K562 (cell line): ENCODE measurements at regions not wholly inside any gene's neighbourhood (a gene's known extent, or its start where the extent isn't known, plus 50 kb on each side); places are given as distances from the start of the nearest gene placed in this dataset.

Experiments
- ATAC-seq: fragments of 200-7000 bp; cut with Tn5 transposase; 3 replicates; pipeline ENCODE4 v1.9.1; 2020; ENCODE audit warnings: moderate library complexity
- BruUV-seq: library from RNA; stranded (reverse); fragments of 400-500 nt; replicated peaks from 2 replicates; lab custom pipeline; 2021; lab: Mats Ljungman, UMichigan
- CTCF ChIA-PET: fragments of 300-600 bp; formaldehyde crosslinking; extraction: SDS; loops from one replicate; lab custom pipeline; 2021; ENCODE audit warnings: low intra/inter-chr PET ratio; lab: Yijun Ruan, JAX
- POLR2A ChIA-PET: fragments of 300-600, 350-650 bp; sonication (Branson Sonifier 250); formaldehyde crosslinking; extraction: SDS; loops from one replicate; lab custom pipeline; 2021; ENCODE audit warnings: antibody characterized with exemption, inconsistent platforms; lab: Yijun Ruan, JAX
- DNase-seq, 4 experiments: peaks; one replicate each; pipeline versions ENCODE4 v3.0.0 to v3.0.0-alpha.2; 2011 to 2018; ENCODE audit warnings: low spot score in 3 of 4, mixed read lengths in 3 of 4; ENCODE audit errors: extremely low read depth in 1 of 4
- FAIRE-seq: peaks from 2 replicates; lab custom pipeline; 2011; peaks lifted over from hg19 to GRCh38; lab: Jason Lieb, UNC
- H2AFZ ChIP-seq: 2 replicates; pipeline ENCODE4 v1.6.0; 2011; ENCODE audit warnings: low read depth, low read length, control low read depth, inconsistent platforms
- H3K27ac ChIP-seq: fragments of 200-600 bp; 3 replicates; pipeline ENCODE4 v1.8.0; 2011; ENCODE audit warnings: low read depth, mild to moderate bottlenecking, control low read depth, inconsistent platforms, low read length, moderate library complexity, mixed read lengths; ENCODE audit errors: extremely low read depth
- H3K27me3 ChIP-seq, 2 experiments: fragments of 300-600 bp in 1 of 2; 2 replicates in 1 of 2; 3 replicates in 1 of 2; pipeline versions ENCODE4 v1.6.0 to v1.8.0; 2011; ENCODE audit warnings: inconsistent platforms in 2 of 2, low read length in 2 of 2, mild to moderate bottlenecking in 1 of 2, mixed read lengths in 1 of 2, moderate library complexity in 1 of 2; ENCODE audit not compliant: control insufficient read depth in 2 of 2, insufficient read depth in 2 of 2
- H3K36me3 ChIP-seq: fragments of 300-600 bp; 3 replicates; pipeline ENCODE4 v1.8.0; 2011; ENCODE audit warnings: mild to moderate bottlenecking, low read length, inconsistent platforms; ENCODE audit not compliant: control insufficient read depth, insufficient read depth
- H3K4me1 ChIP-seq, 2 experiments: fragments of 200-600 bp in 1 of 2; replicated peaks in 1 of 2; 2 replicates in 1 of 2; 3 replicates in 1 of 2; pipeline versions ENCODE4 v1.5.1 to v1.8.0; 2011; ENCODE audit warnings: inconsistent platforms in 2 of 2, low read length in 2 of 2, mild to moderate bottlenecking in 1 of 2, mixed read lengths in 1 of 2, moderate library complexity in 1 of 2; ENCODE audit not compliant: control insufficient read depth in 2 of 2, insufficient read depth in 2 of 2
- H3K4me2 ChIP-seq: 2 replicates; pipeline ENCODE4 v1.6.1; 2011; ENCODE audit warnings: low read length, control low read depth, inconsistent platforms, mixed read lengths; ENCODE audit not compliant: insufficient read depth
- H3K4me3 ChIP-seq: fragments of 200-600 bp; sonication (generic), shearing (Covaris generic); 2 replicates; pipeline ENCODE4 v1.5.1; 2016; ENCODE audit warnings: control low read depth, inconsistent platforms
- H3K79me2 ChIP-seq: fragments of 200-600 bp; 3 replicates; pipeline ENCODE4 v1.8.0; 2011; ENCODE audit warnings: low read length, inconsistent platforms; ENCODE audit not compliant: control insufficient read depth, insufficient read depth
- H3K9ac ChIP-seq, 2 experiments: 2 replicates each; pipeline versions ENCODE4 v1.6.0 to v1.6.1; 2011; ENCODE audit warnings: low read depth in 2 of 2, low read length in 2 of 2, control low read depth in 1 of 2, inconsistent platforms in 1 of 2, mild to moderate bottlenecking in 1 of 2, mixed read lengths in 1 of 2; ENCODE audit not compliant: insufficient read depth in 1 of 2
- H3K9me1 ChIP-seq: one replicate; pipeline ENCODE4 v1.6.0; 2011; ENCODE audit warnings: inconsistent platforms, mild to moderate bottlenecking, low read length, moderate library complexity; ENCODE audit not compliant: control insufficient read depth, insufficient read depth
- H3K9me3 ChIP-seq: replicated peaks from 2 replicates; pipeline ENCODE4 v1.5.1; 2011; ENCODE audit warnings: low read depth, low read length, inconsistent platforms; ENCODE audit not compliant: control insufficient read depth, insufficient read depth
- H4K20me1 ChIP-seq: replicated peaks from 2 replicates; pipeline ENCODE4 v1.6.1; 2011; ENCODE audit warnings: low read length, inconsistent platforms, mixed read lengths; ENCODE audit not compliant: control insufficient read depth, insufficient read depth
- ELK3 ChIP-seq: fragments of 450-650 bp; formaldehyde crosslinking; IDR thresholded peaks from 2 replicates; pipeline ENCODE4 v1.4.0; 2020; ENCODE audit warnings: mild to moderate bottlenecking
- ZNF609 ChIP-seq: sonication (generic); formaldehyde crosslinking; IDR thresholded peaks from 2 replicates; pipeline ENCODE4 v1.8.1; 2023; ENCODE audit warnings: missing genetic modification reagents, mild to moderate bottlenecking, borderline replicate concordance
- WGBS: fragments of 100-300 bp; shearing (Covaris generic); methylation state at CpG from one replicate; pipeline ENCODE4 v1.1.6; 2016; ENCODE audit warnings: low coverage, mixed read lengths; ENCODE audit not compliant: insufficient coverage; ENCODE audit errors: missing lambda C conversion rate; 5-methylcytosine and 5-hydroxymethylcytosine counted together
- in situ Hi-C: fragments of 300-500 bp; cut with MboI; formaldehyde crosslinking; loops from 4 replicates; pipeline ENCODE4 v1.15.0; 2018; ENCODE audit warnings: inconsistent platforms, mixed read lengths
- intact Hi-C: fragments of 100-400 bp; cut with micrococcal nuclease; formaldehyde crosslinking; loops from 2 replicates; pipeline ENCODE4 v1.14.2; 2022

GRCh38 chr1:105386489-105386888, 1636.8 kb downstream of the AMY1C start:
- WGBS = 0% methylated on average over 1 of the region's 1 CpG
- no peak for ATAC-seq
- Histone ChIP-seq H3K9ac (no peak overlapping the region), H3K9me1 (no peaks in the 10 kb centered on the region), H3K4me1 (no peaks in the 10 kb centered on the region), H3K27me3 (no peaks in the 10 kb centered on the region), H2AFZ (no peak overlapping the region), H3K4me3 (no peak overlapping the region), H3K27ac (no peak overlapping the region), H4K20me1 (no peaks in the 10 kb centered on the region), H3K9me3 (no peaks in the 10 kb centered on the region), H3K36me3 (no peaks in the 10 kb centered on the region), H3K79me2 (no peaks in the 10 kb centered on the region), H3K4me2 (no peak overlapping the region)
- in situ Hi-C loops = no loop called here
- ChIA-PET POLR2A (no interaction called here), CTCF (no interaction called here)
- DNase-seq = no peak
- BruUV-seq = no TSS peak
- no peak for TF ChIP-seq ZNF609 (CRISPR knock-in tag)
- TF ChIP-seq ELK3 = no peak
- intact Hi-C loops = no loop called here
- FAIRE-seq = no peak
